ELF-1 (cell line): ENCODE measurements at regions not wholly inside any gene's neighbourhood (a gene's known extent, or its start where the extent isn't known, plus 50 kb on each side); places are given as distances from the start of the nearest gene placed in this dataset.
A peak's percentile ranks its signal among the peaks of the same experiment; 100 is the strongest.

Experiments used
- DNase-seq: peaks from one replicate; pipeline ENCODE4 v3.0.0-alpha.2; 2016; ENCODE audit warnings: low read depth, low spot score

- no peak for DNase-seq
Measured at GRCh38 chr14:87732562-87732961, 260.4 kb downstream of the GALC start.

- DNase-seq, result no peak
Measured at GRCh38 chr14:87725318-87725717, 267.7 kb downstream of the GALC start.

- DNase-seq, result peak; percentile 9
Measured at GRCh38 chr14:87712396-87713090, 280.4 kb downstream of the GALC start.

- no peak for DNase-seq
Measured at GRCh38 chr14:87705439-87705896, 287.5 kb downstream of the GALC start.

GRCh38 chr14:87698481-87698880 is 294.5 kb downstream of the GALC start:
- DNase-seq, result no peak

- DNase-seq, result no peak
Measured at GRCh38 chr14:87696485-87696884, 296.5 kb downstream of the GALC start.

- DNase-seq, result no peak
Measured at GRCh38 chr14:87691042-87691881, 301.7 kb downstream of the GALC start.

- no peak for DNase-seq
Measured at GRCh38 chr14:87690076-87690613, 302.8 kb downstream of the GALC start.

GRCh38 chr14:87688524-87688923 is 304.5 kb downstream of the GALC start:
- DNase-seq, result no peak

GRCh38 chr14:87687420-87687819 is 305.6 kb downstream of the GALC start:
- no peak for DNase-seq

GRCh38 chr14:87686746-87687145 is 306.2 kb downstream of the GALC start:
- DNase-seq, result no peak

GRCh38 chr14:87679866-87680265 is 313.1 kb downstream of the GALC start:
- DNase-seq, result no peak

GRCh38 chr14:87678624-87679023 is 314.4 kb downstream of the GALC start:
- DNase-seq, result no peak

GRCh38 chr14:87676814-87677437 is 316.1 kb downstream of the GALC start:
- no peak for DNase-seq

GRCh38 chr14:87667659-87668058 is 325.3 kb downstream of the GALC start:
- DNase-seq, result no peak

GRCh38 chr14:87656315-87656714 is 336.7 kb downstream of the GALC start:
- no peak for DNase-seq

GRCh38 chr14:87652278-87652677 is 340.7 kb downstream of the GALC start:
- no peak for DNase-seq

GRCh38 chr14:87644689-87645088 is 348.3 kb downstream of the GALC start:
- no peak for DNase-seq

GRCh38 chr14:87643005-87643404 is 350.0 kb downstream of the GALC start:
- no peak for DNase-seq

GRCh38 chr14:87640553-87640952 is 352.4 kb downstream of the GALC start:
- DNase-seq, result no peak

GRCh38 chr14:87638196-87638595 is 354.8 kb downstream of the GALC start:
- no peak for DNase-seq

GRCh38 chr14:87635442-87635841 is 357.5 kb downstream of the GALC start:
- DNase-seq, result no peak
